ENCODE measurements at regions not wholly inside any gene's neighbourhood (a gene's known extent, or its start where the extent isn't known, plus 50 kb on each side); places are given as distances from the start of the nearest gene placed in this dataset.

DNA sequence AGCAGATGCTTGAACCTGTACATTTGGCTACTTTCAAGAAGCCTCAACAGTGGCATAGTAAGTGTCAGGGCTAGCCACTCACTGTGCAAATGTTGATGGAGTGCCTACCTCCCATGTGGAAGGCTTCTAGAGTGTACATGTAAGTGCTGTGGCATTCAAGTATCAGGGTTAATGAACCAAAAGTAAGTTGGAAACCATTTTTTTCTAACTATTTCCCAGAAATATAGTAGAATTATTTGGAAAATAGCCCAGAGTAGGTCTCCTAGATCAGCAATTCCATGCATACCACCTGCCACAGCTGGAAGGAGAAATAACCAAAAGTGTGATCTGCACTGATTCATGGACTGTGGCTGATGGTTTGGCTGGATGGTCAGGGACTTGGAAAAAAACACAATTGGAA is 53.3 kb downstream of the FOXD1 start:
- Mint-ChIP-seq H3K4me1 (peaks cover 0 to 1% (median 0%) of the 10 kb centered on the region in 3 donors), H3K36me3 (peaks cover 2% of the 10 kb centered on the region), H3K9me3 (peaks cover 0 to 2% (median 0%) of the 10 kb centered on the region in 3 donors), H3K4me3 (no peak overlapping the region), H3K27me3 (peaks cover 7% of the 10 kb centered on the region), H3K27ac (no peak overlapping the region)

DNA sequence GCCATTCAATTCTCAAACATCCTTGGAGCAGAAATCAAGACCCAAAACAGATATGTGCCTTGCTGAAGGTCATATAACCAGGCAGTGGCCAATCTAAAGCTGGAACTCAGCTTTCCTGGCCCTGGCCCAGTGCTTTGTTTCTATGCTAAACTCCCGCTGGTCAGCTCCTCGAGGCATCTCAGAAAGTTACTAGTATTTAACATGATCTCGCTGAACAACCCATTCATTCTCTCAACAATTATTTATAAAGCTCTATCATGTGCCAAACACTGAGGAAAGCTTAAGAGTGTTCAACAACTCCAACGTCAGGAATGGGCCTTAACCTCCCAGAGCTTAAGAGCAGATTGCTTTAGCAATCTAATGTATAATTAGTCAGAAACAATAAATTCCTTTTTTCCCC is 54.0 kb downstream of the FOXD1 start:
- no peak overlapping the region for H3K27ac Mint-ChIP-seq
- peaks cover 0 to 2% (median 0%) of the 10 kb centered on the region in 3 donors for H3K9me3 Mint-ChIP-seq
- peaks cover 0 to 1% (median 0%) of the 10 kb centered on the region in 3 donors for H3K4me1 Mint-ChIP-seq
- peaks cover 4% of the 10 kb centered on the region for H3K27me3 Mint-ChIP-seq
- H3K4me3 Mint-ChIP-seq, result no peak overlapping the region
- H3K36me3 Mint-ChIP-seq, result peaks cover 2% of the 10 kb centered on the region

DNA sequence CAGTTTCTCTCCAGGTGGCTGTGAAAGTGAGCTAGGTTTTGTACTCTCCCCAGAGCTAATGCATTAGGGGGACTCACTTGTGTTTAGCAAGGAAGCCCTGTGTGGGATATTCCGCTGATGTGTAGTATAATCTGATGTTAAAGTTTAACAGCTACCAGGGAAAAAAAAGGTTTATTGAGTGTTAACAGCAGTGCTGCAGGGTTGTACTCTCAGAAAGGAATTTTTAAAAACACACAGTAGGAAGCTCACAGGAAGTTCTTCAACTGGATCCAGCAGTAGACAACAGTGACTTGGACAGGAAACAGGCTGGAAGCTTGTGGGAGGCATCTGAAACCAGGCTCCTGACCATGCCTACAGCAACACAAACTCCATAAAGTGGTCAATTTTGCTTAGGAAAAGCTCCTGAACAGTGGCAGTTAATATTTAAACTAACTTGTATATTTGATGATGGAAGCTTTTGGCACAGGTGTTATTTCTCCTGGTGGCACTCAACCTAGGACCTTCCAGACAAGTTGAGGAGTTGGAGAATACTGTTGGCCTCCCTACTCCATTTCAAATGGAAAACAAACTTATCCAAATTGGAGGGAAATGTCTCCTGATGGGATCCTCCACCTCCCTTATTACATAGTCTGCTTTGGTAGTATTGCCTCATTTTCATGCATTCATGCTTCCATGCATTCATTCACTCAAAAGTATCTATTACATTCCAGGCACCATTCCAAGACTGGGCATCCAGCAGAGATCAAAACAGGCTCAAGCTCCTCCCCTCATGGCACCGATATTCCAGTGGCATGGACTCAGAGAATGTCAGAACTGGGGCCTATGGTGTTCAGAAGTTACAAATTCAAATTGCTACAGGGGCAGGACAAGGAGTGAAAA is 54.7 kb downstream of the FOXD1 start:
- H3K36me3 Mint-ChIP-seq, result peaks cover 2% of the 10 kb centered on the region
- H3K4me1 Mint-ChIP-seq, result peaks cover 0 to 1% (median 0%) of the 10 kb centered on the region in 3 donors
- peaks cover 0 to 2% (median 0%) of the 10 kb centered on the region in 3 donors for H3K9me3 Mint-ChIP-seq
- H3K27ac Mint-ChIP-seq, result no peak overlapping the region
- no peak overlapping the region for H3K4me3 Mint-ChIP-seq
- peaks cover 4% of the 10 kb centered on the region for H3K27me3 Mint-ChIP-seq

DNA sequence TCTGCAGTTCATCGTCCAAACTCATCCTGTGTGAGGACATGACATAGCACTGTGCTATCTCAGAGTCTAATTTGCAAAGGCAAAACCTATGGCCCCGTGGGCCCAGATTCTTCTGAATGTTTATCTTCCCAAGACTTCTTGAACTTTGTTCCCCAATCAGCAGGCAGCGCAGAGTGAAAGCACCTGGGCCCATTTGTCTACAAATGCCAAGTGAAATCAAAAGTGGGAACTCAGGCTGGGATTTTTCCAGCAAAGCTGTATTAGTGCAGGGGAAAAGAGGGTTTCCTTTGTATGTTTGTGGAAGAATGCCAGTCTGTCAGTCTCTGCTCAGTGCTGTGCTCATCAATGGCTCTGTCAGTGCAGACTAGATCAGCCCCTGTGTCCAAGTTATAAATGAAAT is 55.8 kb downstream of the FOXD1 start:
- Mint-ChIP-seq H3K4me3 (no peak overlapping the region), H3K4me1 (peaks cover 4 to 6% (median 6%) of the 10 kb centered on the region in 3 donors), H3K27ac (no peak overlapping the region), H3K36me3 (peaks cover 2% of the 10 kb centered on the region), H3K9me3 (peaks cover 0 to 2% (median 0%) of the 10 kb centered on the region in 3 donors), H3K27me3 (peaks cover 8% of the 10 kb centered on the region)

DNA sequence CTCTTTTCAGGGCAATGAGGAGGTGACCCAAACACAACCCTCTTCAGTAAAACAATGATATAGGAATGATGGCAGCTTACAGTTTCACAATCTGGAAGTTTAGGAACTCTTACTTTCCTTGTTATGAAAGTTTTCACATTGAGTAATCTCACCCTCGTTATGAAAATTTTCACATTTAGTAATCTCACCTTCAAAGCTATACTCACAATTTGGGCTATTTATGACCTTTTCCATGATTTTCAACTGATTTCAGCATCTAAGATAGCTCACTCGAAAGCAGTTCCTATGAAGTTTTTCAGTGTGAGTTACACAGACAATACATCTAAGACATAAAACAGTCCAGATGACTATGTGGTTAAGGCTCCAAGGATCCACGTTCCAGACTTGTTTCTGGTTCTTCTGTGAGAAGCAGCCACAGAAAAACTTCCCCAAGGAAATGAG is 57.1 kb downstream of the FOXD1 start:
- Mint-ChIP-seq H3K4me1 (peaks cover 11 to 15% (median 13%) of the 10 kb centered on the region in 3 donors), H3K4me3 (no peak overlapping the region), H3K9me3 (peaks cover 0 to 2% (median 0%) of the 10 kb centered on the region in 3 donors), H3K36me3 (peaks cover 2% of the 10 kb centered on the region), H3K27ac (no peak overlapping the region), H3K27me3 (peaks cover 12% of the 10 kb centered on the region)

DNA sequence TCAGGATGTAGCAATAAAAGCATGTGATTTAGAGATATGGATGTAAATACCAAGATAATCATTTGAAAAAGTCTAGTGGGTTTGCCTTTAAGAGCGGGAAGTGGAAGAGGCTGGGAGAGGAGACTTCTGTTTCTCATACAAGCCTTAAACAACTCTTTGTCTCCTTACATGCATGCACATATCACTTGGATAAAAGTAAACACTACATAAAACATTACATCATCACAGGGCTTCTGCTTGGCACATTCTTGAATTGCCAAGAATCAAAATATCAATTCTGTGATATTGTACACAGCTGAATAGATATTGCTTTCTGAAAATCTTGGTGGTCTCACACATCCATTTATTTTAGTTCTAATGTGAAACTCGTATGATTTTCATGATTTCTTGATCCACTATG is 57.6 kb downstream of the FOXD1 start:
- peaks cover 0 to 2% (median 0%) of the 10 kb centered on the region in 3 donors for H3K9me3 Mint-ChIP-seq
- H3K36me3 Mint-ChIP-seq, result peaks cover 2% of the 10 kb centered on the region
- H3K4me1 Mint-ChIP-seq, result peaks cover 11 to 16% (median 13%) of the 10 kb centered on the region in 3 donors
- H3K27ac Mint-ChIP-seq, result no peak overlapping the region
- no peak overlapping the region for H3K4me3 Mint-ChIP-seq
- H3K27me3 Mint-ChIP-seq, result peaks cover 12% of the 10 kb centered on the region

DNA sequence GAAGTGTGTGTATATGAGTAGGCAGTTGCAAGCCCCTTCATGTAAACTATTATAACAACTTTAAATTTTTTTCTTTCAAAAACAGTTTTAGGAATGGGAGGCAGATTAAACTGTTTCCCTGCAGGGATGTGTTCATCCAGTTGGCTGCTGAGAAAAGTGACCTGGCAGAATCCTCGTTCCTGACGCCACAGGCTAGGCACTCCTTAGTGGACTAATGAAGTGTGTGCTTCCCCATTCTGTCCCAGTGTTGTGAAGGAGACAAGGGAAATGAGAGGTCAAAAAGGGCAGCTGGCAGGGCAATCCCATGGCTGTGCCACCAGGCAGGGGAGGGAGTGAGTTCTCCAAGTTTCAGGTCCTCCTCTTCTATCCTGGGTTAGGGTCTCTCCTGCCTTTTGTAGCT is 59.8 kb downstream of the FOXD1 start:
- peaks cover 10% of the 10 kb centered on the region for H3K27me3 Mint-ChIP-seq

DNA sequence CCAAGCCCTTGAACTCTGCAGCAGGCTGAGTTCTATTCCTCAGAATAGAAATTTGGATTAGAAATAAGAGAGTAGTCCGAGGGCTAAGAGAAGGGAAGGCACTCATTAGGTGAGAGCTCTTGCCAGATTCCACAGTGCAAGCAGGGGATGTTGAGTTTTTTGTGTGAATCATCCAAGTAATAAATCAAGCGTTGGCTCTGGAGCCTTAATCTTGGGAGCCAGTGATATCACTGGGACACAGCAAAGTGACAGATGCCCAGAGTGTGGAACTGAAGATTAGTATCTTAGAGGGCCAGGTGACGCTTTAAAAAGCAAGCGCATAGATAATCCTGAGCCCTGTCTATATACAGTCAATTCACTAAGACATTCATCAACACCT is 60.3 kb downstream of the FOXD1 start:
- Mint-ChIP-seq H3K4me1 (peaks cover 11 to 16% (median 13%) of the 10 kb centered on the region in 3 donors), H3K27me3 (peaks cover 10% of the 10 kb centered on the region), H3K4me3 (peak overlapping the region in 1 of 4 donors; percentile 82), H3K9me3 (peaks cover 0 to 13% (median 11%) of the 10 kb centered on the region in 3 donors), H3K36me3 (peaks cover 1% of the 10 kb centered on the region), H3K27ac (peak overlapping the region in 1 of 3 donors; percentile 59)

More for the DNA sequence above, 59.8 kb downstream of the FOXD1 start:
- Mint-ChIP-seq H3K27ac (no peak overlapping the region), H3K4me3 (peak overlapping the region in 1 of 4 donors; percentile 19), H3K4me1 (peaks cover 11 to 16% (median 13%) of the 10 kb centered on the region in 3 donors), H3K36me3 (peaks cover 1% of the 10 kb centered on the region), H3K9me3 (peaks cover 0 to 13% (median 10%) of the 10 kb centered on the region in 3 donors)

DNA sequence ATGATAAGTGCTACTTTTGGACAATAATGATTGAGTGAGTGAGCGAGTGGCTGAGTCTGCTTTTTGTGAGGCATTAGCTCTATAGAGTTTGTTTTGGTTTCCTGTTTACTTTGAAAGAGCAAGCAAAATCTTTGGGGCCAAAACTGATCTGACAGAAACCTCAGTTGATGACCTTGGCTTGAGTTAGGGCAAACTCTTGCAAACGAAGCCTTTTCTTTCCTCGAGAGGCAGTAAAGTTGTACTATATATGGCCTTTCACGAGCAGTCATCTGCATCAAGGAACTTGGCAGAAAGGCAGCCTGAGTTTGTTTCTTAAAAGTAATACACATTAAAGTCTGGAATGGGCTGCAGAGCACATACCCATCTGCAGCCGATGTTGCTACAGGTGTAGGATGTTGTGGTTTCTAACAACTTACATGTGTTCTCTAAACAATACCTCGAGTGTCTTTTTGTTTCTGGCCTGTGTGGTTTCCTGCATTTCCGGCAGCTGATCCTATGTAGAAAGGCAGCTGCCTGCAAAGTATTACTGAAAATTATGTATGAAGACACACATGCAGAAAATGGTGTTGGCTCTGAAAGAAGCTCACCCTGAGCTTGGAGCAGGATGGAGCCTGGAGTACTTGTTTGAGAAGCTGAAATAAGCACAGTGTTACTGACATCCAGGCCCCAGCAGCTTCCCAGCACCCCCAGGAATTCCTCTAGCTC is 60.8 kb downstream of the FOXD1 start:
- Mint-ChIP-seq H3K27ac (peak overlapping the region in 2 of 3 donors; percentile 35 to 59), H3K4me3 (peak overlapping the region; percentile 16 to 82 (median 43)), H3K9me3 (peaks cover 0 to 13% (median 11%) of the 10 kb centered on the region in 3 donors), H3K27me3 (peaks cover 15% of the 10 kb centered on the region), H3K36me3 (peaks cover 1% of the 10 kb centered on the region), H3K4me1 (peaks cover 11 to 16% (median 13%) of the 10 kb centered on the region in 3 donors)

DNA sequence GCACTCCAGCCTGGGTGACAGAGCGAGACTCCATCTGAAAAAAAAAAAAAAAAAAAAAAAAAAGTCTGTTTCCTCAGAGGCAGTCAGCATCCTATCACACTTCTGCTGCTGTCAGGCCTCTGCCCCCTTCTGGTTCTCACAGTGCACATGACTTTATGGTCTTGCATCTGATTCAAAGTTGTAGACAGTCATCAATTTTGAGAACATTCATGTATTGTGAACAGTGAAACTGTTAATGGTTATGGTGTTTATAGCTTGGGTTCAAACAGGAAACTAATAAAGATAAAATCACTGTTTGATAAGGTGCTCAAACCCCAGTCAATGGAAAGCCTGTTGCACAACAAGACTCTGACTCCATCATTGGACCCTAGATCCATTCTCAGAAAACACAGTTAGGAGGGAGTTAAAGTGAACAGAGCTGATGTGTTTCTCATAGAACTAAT is 61.4 kb downstream of the FOXD1 start:
- H3K4me3 Mint-ChIP-seq, result peak overlapping the region in 3 of 4 donors; percentile 16 to 82 (median 65)
- peaks cover 11 to 16% (median 13%) of the 10 kb centered on the region in 3 donors for H3K4me1 Mint-ChIP-seq
- H3K27ac Mint-ChIP-seq, result peak overlapping the region in 2 of 3 donors; percentile 59 to 82
- H3K36me3 Mint-ChIP-seq, result peaks cover 1% of the 10 kb centered on the region
- H3K27me3 Mint-ChIP-seq, result peaks cover 19% of the 10 kb centered on the region
- H3K9me3 Mint-ChIP-seq, result peaks cover 0 to 13% (median 11%) of the 10 kb centered on the region in 3 donors

DNA sequence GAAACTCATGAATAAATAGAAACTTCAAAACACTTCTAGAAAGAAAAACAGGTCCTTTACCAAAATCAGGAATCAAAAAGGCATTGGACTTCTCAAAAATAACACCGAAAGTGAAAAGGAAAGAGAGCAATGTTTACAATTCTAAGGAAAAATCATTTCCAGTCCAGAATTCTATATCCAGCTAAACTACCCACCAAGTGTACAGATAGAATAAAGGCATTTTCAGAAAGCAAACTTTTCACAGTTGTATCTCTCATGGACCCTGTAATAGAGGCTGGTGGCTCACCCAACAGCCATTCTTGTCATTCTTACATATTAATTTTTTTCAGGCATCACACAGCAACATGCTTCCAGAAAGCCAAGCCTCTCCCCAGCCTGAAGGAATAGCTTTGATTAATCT is 63.7 kb downstream of the FOXD1 start:
- Mint-ChIP-seq H3K4me1 (peaks cover 11 to 23% (median 12%) of the 10 kb centered on the region in 3 donors), H3K36me3 (peaks cover 1% of the 10 kb centered on the region), H3K27ac (no peak overlapping the region), H3K27me3 (peaks cover 33% of the 10 kb centered on the region), H3K4me3 (no peak overlapping the region), H3K9me3 (peaks cover 0 to 15% (median 11%) of the 10 kb centered on the region in 3 donors)

DNA sequence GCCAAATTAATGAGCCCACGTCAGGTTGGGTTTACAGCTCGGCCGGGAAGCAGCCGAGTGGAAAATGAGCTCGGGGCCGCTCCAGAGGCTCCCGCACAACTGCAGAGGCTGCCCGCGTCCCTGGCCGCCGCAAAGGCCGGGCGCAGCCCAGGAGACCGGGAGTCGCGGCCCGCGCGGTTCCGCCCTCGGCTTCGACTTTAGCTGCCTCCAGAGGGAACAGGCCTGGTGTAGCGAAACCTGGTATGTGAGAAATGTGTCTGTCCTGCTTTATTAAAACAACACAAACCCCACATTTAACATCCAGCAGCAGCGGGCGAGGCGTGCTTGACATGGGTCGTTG is 66.2 kb downstream of the FOXD1 start:
- Mint-ChIP-seq H3K27ac (no peak overlapping the region), H3K9me3 (peaks cover 0 to 15% (median 11%) of the 10 kb centered on the region in 3 donors), H3K27me3 (peaks cover 40% of the 10 kb centered on the region), H3K4me3 (no peak overlapping the region), H3K36me3 (peaks cover 1% of the 10 kb centered on the region), H3K4me1 (peaks cover 2 to 15% (median 3%) of the 10 kb centered on the region in 3 donors)

DNA sequence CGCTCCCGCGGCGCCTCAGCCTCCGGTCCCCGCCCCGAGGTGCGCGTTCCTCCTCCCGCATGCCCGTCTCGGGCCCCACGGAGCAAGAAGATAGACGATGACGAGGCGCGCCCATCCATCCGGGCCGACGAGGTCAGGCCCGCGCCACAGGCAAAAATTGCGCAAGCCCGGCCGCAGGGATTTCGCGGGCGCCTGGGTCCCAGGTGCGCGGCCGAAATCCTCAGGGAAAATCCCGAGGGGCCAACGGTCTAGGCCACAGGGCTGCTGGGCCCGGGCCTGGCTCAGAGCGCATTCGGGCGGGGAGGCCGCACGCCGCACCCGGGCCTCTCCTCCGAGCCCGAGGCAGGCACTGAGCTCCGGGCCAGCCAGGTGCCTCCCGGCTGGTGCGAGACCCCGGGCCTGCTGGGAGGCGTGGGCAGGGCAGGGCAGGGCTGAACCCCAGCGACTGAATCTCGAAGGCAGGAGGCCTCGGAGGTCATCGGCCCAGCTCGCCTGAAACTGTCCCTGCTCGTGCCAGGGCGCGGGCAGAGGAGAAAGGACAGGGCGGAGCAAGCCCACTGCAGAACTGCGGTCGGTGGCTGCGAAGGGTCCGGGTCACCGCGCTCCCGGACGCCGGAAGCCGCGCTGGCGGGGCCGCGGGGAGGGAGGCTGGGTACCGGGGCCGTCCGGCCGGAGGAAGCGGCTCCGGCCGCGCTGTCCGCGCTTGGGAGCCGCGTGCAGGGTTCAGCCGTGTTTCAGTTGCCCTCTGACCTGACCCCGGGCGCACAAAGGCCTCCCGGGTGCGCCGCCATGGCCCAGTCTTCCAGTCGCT is 66.8 kb downstream of the FOXD1 start:
- Mint-ChIP-seq H3K4me3 (no peak overlapping the region), H3K9me3 (peaks cover 0 to 15% (median 11%) of the 10 kb centered on the region in 3 donors), H3K27ac (no peak overlapping the region), H3K36me3 (peaks cover 1% of the 10 kb centered on the region), H3K27me3 (peaks cover 41% of the 10 kb centered on the region), H3K4me1 (peaks cover 0 to 12% (median 0%) of the 10 kb centered on the region in 3 donors)

All from IgD-negative memory B cell (primary cell).